HG03521 (cell line): ENCODE measurements at regions not wholly inside any gene's neighbourhood (a gene's known extent, or its start where the extent isn't known, plus 50 kb on each side); places are given as distances from the start of the nearest gene placed in this dataset.

Experiments used
- ATAC-seq: cut with Tn5 transposase; IDR thresholded peaks from one replicate; pipeline ENCODE4 v1.9.1; 2021; ENCODE audit warnings: mild to moderate bottlenecking, moderate library complexity; ENCODE audit not compliant: unreplicated experiment

- ATAC-seq = no peak
Measured at GRCh38 chr2:166568409-166568808, 74.4 kb upstream of the SCN7A start.

- ATAC-seq = no peak
Measured at GRCh38 chr2:166565501-166565900, 71.5 kb upstream of the SCN7A start.

- ATAC-seq = no peak
Measured at GRCh38 chr2:166563894-166564293, 69.8 kb upstream of the SCN7A start.

DNA sequence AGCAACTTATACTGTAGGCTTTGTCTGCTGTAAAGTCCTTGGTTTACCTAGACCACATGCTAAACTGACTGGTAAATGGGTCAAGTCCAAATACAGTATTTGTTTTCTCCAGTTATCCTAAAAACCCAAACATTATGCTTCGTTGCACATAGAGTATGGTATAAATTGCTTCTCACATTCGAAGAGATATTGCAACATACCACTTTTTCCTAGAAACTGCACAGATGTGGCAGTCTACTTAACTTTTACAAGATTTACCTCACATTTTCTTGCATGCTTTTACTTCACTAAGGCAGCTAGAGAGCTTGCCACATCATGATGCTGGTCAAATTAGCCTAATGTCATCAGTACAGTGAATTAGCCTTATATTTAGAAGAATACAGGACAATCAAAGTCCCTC lies 66.0 kb upstream of the SCN7A start:
- ATAC-seq = no peak

GRCh38 chr2:166550923-166551322 lies 56.9 kb upstream of the SCN7A start:
- ATAC-seq = no peak

- no peak for ATAC-seq
Measured at GRCh38 chr2:166545473-166545872, 51.4 kb upstream of the SCN7A start.
